ENCODE measurements at regions not wholly inside any gene's neighbourhood (a gene's known extent, or its start where the extent isn't known, plus 50 kb on each side); places are given as distances from the start of the nearest gene placed in this dataset.

GRCh38 chr20:63062188-63063140 lies 55.7 kb upstream of the BHLHE23 start:
- no peaks in the 10 kb centered on the region for H3K9me2 ChIP-seq
- H3K79me2 ChIP-seq (ENCODE audit: insufficient read depth) = no peaks in the 10 kb centered on the region
- H3K27me3 ChIP-seq (ENCODE audit: insufficient read depth) = no peaks in the 10 kb centered on the region; the same call in 1 of the 2 replicates
- H3F3A ChIP-seq (replicated peaks; ENCODE audit: insufficient read depth) = peaks cover 3% of the 10 kb centered on the region
- no peak overlapping the region for H3K4me2 ChIP-seq
- peaks cover 0 to 9% of the 10 kb centered on the region in 2 experiments; a peak in 1 of 4 replicates for H3K4me1 ChIP-seq (ENCODE audit: control insufficient read depth in 1 of 2, insufficient read depth in 2 of 2, low read depth in 1 of 2, low read length in 1 of 2)
- TF ChIP-seq RCOR1 (IDR thresholded peaks at IDR 0.05; ENCODE audit: low read length) = no peak
- no peak for TF ChIP-seq REST (IDR thresholded peaks at IDR 0.05; ENCODE audit: low read depth, low read length)
- no peak for TF ChIP-seq ZBTB33 (IDR thresholded peaks at IDR 0.05; ENCODE audit: borderline replicate concordance, low read depth)
- TF ChIP-seq CHD2 (IDR thresholded peaks at IDR 0.05; ENCODE audit: low read length, partially characterized antibody) = no peak
- TF ChIP-seq ELF1 (IDR thresholded peaks at IDR 0.05) = no peak
- TF ChIP-seq EP300 (IDR thresholded peaks at IDR 0.05; ENCODE audit: borderline replicate concordance in 1 of 2, low read depth in 1 of 2, low read length in 1 of 2) = no peak
- no peak for TF ChIP-seq MAX (IDR thresholded peaks at IDR 0.05; ENCODE audit: low read depth)
- H3K4me3 ChIP-seq (ENCODE audit: low read depth in 2 of 2, low read length in 1 of 2) = no peak overlapping the region
- H4K20me1 ChIP-seq (ENCODE audit: insufficient read depth) = no peaks in the 10 kb centered on the region
- H3K27ac ChIP-seq (ENCODE audit: low read depth in 2 of 2, low read length in 1 of 2) = no peak overlapping the region
- POLR2A ChIA-PET = no interaction called here
- no peak overlapping the region for H2AFZ ChIP-seq (ENCODE audit: low read depth)
- CTCF ChIA-PET = no interaction called here
- no peak overlapping the region for H3K9ac ChIP-seq
- 40% methylated on average over 21 of the region's 23 CpGs for WGBS (ENCODE audit: low lambda C conversion rate)
- no peaks in the 10 kb centered on the region for H3K36me3 ChIP-seq (replicated peaks in 1 of 2; ENCODE audit: control insufficient read depth in 1 of 2, insufficient read depth in 2 of 2, low read length in 1 of 2)
- no peaks in the 10 kb centered on the region for H3K9me3 ChIP-seq
- no peak for DNase-seq

- no peaks in the 10 kb centered on the region for H4K20me1 ChIP-seq (ENCODE audit: insufficient read depth)
- H3K9ac ChIP-seq = no peak overlapping the region
- no peak overlapping the region for H3K27ac ChIP-seq (ENCODE audit: low read depth in 2 of 2, low read length in 1 of 2)
- H3K36me3 ChIP-seq (replicated peaks in 1 of 2; ENCODE audit: control insufficient read depth in 1 of 2, insufficient read depth in 2 of 2, low read length in 1 of 2) = no peaks in the 10 kb centered on the region
- CTCF ChIA-PET = no interaction called here
- H3F3A ChIP-seq (replicated peaks; ENCODE audit: insufficient read depth) = peaks cover 9% of the 10 kb centered on the region
- no peak overlapping the region for H3K4me2 ChIP-seq
- WGBS (ENCODE audit: low lambda C conversion rate) = 69% methylated on average over 13 of the region's 14 CpGs
- H3K27me3 ChIP-seq (ENCODE audit: insufficient read depth) = no peaks in the 10 kb centered on the region; the same call in 1 of the 2 replicates
- peaks cover 0 to 9% of the 10 kb centered on the region in 2 experiments; a peak in 1 of 4 replicates for H3K4me1 ChIP-seq (ENCODE audit: control insufficient read depth in 1 of 2, insufficient read depth in 2 of 2, low read depth in 1 of 2, low read length in 1 of 2)
- no peaks in the 10 kb centered on the region for H3K9me3 ChIP-seq
- POLR2A ChIA-PET = no interaction called here
- H3K4me3 ChIP-seq (ENCODE audit: low read depth in 2 of 2, low read length in 1 of 2) = no peak overlapping the region
- no peak overlapping the region for H2AFZ ChIP-seq (ENCODE audit: low read depth)
- H3K79me2 ChIP-seq (ENCODE audit: insufficient read depth) = no peaks in the 10 kb centered on the region
- no peak for TF ChIP-seq TEAD4 (IDR thresholded peaks at IDR 0.05; ENCODE audit: borderline replicate concordance, insufficient read depth)
- TF ChIP-seq RFX5 (IDR thresholded peaks at IDR 0.05; ENCODE audit: low read length) = no peak
- TF ChIP-seq EZH2phosphoT487 (IDR thresholded peaks at IDR 0.05; ENCODE audit: borderline replicate concordance, low read depth) = no peak
- DNase-seq = no peak
- no peaks in the 10 kb centered on the region for H3K9me2 ChIP-seq
Measured at GRCh38 chr20:63061771-63062100, 55.0 kb upstream of the BHLHE23 start.

Measured in SK-N-SH (cell line).